ENCODE measurements at regions not wholly inside any gene's neighbourhood (a gene's known extent, or its start where the extent isn't known, plus 50 kb on each side); places are given as distances from the start of the nearest gene placed in this dataset.

DNA sequence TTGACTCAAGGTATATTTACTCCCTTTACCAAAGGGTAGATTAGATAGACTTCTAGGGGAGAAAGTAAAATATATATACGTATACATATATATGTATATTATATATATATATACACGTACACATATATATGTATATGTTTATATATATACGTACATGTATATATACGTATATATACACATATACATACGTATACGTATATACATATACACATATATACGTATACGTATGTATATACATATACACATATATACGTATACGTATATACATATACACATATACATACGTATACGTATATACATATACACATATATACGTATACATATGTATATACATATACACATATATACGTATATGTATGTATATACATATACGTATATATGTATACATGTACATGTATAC, 430.5 kb upstream of the ANO3 start:
- DNase-seq = no peak

DNA sequence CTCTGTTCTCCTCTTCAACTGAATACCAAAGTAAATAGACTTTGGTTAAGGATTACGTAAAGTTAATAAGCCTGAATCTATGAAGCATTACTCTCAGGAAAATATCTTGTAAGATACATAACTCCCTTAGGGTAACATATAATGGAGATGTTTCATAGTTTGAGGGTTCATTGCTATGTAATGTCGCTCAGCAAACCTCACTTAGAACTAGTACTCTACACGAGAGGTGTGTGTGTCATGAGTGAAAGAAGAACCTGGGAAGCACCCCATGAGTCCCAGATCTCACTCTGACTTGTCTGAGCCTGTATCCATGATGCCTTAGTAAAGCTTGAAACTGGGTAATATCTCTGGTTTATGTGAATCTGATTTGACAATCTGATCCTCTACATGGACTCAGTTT, 429.5 kb upstream of the ANO3 start:
- no peak for DNase-seq

DNA sequence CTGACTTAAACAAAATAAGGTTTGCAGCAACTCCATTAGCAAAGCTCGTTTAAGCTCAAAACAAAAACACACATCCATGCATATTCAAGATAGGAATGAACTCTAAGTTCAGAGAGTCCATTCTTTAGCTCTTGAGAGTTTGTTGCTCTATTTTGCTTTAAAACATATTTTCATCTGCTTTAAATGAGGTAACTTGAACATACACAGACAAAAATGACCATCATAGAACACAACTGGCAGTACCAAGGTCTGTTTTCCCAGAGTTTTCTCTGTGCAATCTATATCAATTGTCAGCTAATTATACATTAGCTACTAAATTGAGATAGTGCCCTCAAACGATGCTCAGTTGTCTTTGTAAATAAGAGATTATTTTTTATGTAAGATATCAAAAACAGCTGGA, 423.2 kb upstream of the ANO3 start:
- no peak for DNase-seq

DNA sequence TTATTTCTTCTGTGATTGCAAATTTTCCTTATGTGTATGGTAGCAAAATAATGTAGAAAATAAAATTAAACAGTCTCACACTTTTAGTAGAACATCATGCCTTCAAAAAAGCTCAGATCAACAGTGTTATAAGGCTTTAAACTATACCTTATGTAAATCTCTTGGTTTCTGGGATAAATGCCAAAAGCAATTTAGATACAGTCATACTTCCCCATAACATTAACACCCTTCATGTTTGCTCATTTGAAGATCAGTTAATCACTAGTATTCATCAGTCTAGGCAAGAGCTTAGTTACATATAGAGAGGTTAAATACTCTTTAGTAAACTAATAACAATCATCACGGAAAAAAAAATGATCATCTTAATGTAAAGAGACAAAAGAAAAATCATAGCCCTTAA, 421.8 kb upstream of the ANO3 start:
- DNase-seq = no peak

DNA sequence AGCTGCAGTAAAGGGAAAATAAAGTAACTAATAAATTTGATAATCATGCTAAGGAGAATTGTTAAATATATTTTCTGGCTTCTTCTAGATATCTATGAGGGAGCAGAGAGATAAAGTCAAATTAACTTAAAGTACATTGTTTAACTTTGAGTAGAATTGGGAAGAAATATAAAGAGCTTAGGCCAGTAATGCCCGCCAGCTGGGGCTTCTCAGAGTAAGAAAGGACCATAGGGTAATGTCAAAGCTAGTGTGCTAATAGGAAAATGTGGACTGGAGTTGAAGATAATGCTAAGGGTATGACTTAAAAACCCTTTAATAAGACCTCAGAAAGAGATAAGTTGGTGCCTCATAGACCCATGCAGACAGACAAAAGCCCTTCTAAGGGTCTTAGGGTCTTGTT, 411.6 kb upstream of the ANO3 start:
- no peak for DNase-seq

DNA sequence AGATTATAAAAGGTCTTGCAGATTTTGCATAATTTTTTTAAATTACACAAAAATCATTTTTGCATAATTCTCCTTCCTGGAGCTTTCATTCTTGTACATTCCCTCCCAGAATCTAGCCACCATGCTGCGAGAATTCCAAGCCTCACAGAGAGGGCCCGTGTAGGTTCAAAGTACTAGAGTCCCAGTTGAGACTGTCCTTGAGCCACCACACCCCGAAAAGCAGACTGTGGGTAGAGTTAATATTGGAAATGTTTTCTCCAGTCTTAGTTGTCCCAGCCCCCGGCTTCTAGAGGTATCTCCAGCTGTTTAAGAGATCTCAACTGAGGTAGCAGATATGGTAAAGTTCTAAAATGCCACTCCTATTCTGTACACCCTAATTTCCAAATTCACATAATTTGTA, 407.3 kb upstream of the ANO3 start:
- no peak for DNase-seq

DNA sequence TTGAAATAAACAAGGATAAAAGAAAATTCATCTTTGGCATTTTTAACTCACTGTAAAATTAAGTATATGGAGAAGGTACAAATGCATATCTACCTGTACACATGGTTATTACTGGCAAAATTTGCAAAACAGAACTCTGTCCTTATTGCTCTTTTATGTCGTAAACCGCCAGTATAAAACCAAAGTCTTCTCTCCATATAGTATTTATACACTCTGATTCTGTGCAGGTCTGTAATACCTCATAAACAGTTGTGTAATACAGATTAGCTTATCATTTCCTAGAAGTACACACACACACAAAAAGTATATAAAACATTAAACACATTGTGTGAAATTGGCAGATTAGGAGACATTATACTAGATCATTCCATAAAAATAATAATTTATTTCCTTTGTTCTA, 406.6 kb upstream of the ANO3 start:
- DNase-seq = no peak

DNA sequence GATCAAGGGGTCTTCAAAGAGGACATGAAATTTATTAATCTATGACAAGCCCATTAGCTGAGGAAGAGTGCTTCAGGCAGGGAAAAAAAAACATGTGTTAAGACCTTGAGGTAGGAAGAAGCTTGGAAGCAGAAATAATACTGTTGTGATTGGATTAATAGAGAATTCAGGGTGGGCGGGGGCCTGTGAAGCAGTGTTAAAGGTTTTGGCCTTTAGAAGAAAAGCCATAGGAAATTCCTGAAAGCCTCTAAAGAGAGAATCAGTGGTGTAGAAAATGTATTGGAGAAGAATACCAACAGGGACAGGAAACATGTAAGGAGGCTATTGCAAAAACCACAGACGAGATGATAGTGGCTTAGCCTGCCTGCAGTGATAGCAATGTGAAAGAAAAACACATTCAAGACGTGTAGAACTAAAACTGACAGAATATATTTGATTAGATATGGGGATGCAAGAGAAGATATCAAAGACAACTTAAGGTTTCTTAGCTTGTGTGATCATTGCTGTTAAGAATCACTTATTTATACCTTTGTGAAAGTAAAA, 404.4 kb upstream of the ANO3 start:
- DNase-seq = no peak

DNA sequence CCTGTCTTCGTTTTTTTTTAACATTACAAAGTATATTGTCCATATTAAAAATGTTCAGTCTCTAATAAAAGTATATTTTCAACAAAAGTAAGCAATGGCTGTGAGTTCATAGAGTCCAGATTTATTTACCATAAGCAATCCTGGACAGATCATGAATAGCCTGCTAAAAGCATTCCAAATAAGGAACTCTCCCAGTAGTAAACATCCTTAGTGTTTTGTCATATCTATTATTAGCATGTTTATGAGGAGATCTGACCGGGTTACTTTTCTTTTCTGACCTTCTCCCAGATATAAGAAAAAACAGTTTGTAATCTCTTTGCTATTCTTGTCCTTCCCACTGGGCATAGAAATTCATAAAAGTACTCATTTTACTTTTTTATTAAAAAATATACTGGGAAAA, 403.9 kb upstream of the ANO3 start:
- no peak for DNase-seq

DNA sequence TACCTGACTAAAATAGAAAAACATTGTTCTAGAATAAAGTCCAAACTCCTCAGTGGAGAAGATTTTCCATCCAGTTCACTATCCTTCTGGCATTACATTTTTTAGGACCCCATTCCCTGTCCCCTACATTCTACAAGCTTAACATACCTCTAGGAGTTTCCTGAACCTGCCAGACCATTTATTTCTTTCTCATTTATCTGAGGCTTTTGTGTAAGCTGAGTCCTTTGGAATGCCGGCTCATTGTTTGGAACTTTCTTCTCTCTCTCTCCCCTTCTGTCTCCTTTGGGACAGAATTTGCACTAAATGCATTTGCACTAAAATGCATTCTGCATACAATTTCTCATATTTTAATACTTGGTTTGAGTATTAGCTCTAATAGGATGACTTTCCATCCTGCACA, 393.0 kb upstream of the ANO3 start:
- no peak for DNase-seq

DNA sequence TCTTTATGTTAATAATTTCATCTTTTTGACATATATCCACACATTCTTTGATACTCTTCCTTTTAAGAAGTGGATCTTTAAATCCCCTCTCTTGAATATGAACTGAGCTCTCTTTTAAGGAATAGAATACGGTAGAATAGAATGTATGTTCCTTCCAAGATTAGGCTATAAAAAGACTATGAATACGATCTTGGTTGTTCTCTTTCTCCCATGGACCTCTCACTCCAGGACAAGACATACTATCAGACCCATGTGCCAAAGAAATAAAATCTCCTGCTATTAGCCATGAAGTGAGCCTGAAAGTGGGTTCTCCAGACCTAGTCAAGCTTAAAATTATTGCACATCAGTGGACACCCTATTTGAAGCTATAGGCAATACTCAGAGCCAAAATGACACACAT, 392.2 kb upstream of the ANO3 start:
- DNase-seq = no peak

DNA sequence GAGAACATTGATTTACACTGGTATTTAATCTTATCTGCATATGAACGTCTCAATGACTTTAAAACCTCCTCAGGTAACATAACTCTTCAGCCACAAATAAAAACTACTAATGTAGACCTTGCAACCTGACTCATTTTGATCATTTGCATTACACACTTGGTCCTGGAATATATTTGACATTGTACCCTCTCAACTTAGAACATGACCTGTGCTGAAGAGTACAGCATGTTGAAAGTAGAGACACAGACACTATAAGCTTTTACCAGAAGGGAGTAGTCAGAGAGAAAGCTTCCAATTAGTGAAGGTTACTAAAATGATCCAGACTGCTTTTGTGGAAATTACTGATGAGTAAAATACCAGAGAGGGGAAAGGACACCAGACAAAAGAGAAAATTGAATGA, 390.6 kb upstream of the ANO3 start:
- no peak for DNase-seq

DNA sequence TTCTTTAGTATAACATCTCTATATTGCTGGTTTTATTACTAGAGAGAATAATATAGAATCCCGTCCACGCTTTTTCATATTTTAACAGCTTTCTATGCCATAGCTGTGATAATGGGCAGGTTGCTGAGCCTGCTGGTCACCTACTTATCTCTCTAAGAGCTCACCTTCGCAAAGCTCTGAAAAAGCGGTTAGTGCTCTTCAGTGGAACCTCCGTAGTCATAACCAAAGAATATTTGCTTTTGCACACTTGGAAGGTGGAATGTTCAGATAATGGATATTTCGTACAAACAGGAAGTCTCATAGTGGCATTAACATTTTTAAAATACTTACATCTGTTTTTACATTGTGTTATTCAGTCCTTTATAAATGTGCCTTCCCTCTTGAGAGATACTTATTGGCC, 388.9 kb upstream of the ANO3 start:
- no peak for DNase-seq

DNA sequence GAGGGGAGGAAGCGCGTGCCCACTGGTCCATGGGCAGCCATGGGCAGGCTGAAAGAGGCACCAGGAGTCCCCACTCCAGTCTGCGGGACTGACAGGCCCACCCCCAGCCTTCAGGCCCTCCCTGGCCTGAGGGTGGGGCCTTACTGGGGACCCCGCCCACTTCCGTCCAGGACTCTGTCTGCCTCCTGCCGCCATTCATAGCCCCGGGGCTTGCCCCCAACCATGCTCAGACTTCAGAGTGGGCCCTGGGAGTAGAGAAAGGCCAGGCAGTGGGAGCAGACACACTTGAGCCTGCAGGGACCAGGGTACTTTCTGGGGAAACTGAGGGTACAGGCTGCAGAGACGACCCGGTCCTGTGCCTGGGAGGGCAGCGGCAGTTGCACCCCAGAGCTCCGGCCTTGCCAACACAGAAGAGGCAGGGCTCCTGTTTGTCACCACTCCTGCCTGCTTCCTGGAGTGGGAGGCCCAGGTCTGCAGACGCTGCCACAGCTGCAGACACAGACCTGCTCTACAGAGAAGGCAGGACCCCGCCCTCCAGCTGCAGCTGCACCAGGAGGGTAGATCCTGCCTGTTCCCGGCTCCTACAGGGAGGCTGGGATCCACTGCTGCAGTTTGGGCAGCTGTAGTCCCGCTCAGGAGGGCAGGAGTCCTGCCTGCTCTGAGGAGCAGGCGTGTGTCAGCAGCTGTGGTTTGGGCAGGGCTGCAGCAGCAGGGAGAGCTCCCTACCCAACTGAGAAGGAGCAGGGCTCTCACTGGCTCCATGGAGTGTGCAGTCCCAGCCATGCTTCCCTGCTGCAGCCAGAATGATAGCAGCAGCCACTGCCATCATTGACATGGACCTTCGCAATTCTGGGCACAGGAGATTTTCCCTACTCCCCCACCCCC, 387.9 kb upstream of the ANO3 start:
- DNase-seq = no peak

DNA sequence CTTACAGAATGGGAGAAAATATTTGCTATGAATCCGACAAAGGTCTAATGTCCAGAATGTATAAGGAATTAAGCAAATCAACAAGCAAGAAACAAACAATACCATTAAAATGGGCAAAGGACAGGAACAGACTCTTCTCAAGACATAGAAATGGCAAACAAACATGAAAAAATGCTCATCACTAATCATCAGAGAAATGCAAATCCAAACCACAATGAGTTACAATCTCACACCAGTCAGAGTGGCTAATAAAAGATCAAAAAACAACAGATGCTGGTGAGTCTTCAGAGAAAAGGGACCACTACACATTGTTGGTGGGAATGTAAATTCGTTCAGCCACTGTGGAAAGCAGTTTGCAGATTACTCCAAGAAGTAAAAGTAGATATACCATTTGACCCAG, 382.0 kb upstream of the ANO3 start:
- DNase-seq = no peak

DNA sequence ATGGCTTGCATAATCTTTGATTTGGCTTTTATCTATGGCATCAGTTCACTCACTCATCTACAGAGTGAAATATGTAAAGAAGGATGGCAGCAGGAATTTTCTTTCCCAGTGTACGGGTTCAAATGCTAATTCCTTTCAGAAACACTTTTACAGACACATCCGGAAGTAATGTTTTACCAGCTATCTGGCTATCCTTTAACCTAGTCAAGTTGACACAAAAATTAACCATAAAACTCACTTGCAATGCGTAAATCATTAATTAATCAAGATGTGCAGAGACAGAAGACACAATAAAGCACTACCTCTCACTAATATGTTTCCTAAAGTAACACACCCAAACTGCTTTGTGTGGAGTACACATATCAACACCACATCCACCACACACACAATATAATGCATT, 378.9 kb upstream of the ANO3 start:
- DNase-seq = no peak

DNA sequence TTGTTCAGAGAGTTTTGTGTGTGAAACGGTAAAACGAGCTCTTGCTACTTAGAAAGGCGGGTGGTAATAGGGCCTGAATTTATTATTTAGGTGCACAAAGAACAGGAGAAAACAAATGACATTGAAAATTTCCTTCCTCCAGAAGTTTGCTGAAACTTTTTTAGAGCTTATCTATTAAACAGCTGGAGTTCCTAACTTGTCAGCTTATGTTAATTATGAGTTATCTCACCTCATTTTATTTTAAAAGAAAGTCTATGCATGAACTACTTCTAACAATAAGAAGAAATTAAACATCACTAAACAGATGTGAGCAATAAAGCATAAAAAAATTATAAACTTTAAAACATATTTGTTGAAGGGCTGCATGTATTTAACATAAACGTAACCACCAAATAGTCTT, 373.9 kb upstream of the ANO3 start:
- DNase-seq = no peak

DNA sequence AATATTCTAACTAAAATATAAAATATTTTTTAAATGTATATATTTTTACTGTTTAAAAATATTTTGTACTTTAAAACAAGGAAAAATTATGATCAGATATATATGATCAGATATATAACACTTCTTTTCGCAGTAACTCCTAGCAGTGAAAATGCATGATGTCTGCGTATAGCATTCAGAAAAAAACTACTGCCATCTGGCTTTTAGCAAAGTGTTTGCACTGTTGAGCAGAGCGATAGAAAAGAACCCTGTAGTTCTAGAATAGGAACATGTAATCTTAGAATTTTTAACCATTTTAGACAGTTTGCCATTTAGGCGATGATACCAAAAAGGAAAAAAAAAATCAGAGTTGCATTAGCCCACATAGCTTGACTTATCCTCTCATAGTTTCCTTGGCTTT, 370.4 kb upstream of the ANO3 start:
- DNase-seq = no peak

DNA sequence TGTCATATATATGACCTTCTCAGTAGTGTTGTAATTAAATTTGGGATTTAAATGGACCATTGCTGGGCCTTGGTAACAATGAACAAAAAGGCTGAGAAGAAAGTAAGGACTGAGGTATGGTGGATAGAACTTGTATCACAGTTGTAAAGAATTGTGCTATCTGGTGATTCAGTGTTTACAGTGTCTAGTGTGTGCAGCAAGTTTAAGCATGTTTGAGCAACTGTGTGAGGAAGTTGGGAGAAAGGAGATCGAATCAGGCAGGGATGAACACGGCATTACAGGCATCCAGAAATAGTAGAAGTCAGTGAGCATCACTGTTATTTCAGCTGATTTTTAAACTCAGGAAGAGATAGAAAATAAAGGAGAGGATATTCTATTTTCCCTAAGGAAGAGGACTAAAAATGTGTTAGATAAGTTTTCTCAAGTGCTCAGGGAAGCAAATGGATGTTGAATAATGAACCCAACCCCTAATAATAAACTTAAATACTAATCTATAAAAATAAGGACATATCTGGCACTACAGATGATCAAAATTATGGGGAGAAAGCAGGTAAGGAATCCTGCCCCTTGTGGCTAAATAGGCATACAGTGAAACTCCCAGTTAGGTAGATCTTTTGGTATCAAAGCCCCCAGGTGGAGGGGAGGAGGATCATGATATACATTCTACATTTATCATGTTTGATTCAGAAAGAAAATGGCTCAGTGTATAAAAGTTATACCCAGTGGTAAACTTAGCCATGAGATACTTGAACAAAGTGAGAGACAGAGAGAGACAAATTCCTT, 361.0 kb upstream of the ANO3 start:
- no peak for DNase-seq

DNA sequence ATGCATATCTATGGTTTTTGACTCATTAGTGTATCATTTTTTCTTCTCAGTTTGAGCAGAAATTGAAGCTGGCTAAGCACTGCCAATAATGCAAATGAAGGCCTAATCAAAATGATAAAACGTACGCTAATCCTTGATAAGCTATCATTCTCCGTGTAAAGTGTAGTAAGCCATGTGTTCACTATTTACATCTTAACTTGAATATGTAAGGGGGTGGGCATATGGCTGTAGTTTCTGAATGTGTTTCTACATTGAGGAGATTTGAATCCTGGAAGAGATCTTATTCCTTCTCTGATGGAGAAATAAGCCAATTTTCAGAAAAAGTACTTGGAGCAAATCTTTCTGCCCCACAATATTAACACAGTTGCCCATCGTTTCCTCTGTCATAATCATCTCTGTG, 351.8 kb upstream of the ANO3 start:
- no peak for DNase-seq

DNA sequence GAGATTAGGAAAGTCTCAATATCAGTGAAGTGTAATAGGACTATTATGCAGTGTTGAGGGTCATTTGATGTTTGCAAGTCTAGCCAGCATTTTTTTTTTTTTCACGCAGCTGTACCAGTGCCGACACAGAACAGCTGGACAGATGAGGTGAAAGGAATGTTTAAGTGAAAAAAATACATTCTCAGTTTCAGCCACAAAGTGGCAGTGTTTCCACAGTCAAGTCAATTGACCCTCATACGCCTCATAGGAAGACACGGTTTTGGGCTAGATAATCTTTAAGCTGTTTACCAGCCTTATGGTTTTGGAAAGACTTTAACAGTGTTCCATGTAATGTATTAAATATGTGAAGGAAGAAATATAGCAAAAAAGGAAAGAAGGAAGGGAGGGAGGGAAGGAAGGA, 349.9 kb upstream of the ANO3 start:
- no peak for DNase-seq

DNA sequence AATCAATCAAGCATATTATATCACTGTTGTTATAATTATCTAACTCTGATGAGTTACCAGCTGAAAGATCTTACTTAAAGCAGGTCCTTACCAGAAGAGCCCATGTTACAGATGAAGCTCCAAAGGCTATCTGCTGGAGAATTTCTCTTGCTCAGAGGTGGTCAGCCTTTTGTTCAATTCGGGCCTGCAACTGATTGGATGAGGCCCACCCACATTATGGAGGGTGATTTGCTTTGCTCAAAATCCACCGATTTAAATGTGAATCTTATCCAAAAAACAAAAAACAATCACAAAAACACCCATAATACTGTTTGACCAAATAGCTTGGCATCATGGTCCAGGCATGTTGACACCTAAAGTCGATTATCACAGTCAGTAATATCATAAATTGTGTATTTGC, 348.6 kb upstream of the ANO3 start:
- no peak for DNase-seq

DNA sequence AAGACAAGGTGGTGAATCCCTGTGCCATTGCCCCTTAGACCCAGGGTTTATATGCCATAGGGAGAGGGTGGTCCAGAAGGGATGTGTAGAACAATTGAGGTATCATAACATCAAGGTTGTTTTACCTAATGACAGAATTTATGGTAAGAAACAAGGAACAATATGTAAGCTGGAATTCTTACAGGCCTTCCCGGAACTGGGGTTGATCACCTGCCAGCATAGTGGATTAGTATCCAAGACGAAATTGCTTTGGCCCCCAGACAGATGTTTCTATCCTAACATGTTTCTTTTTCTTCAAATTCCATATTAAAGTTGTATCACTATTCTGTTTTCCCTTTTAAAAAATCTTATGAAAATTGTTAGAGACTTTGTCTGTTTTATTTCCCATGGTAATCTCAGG, 343.8 kb upstream of the ANO3 start:
- DNase-seq = no peak

DNA sequence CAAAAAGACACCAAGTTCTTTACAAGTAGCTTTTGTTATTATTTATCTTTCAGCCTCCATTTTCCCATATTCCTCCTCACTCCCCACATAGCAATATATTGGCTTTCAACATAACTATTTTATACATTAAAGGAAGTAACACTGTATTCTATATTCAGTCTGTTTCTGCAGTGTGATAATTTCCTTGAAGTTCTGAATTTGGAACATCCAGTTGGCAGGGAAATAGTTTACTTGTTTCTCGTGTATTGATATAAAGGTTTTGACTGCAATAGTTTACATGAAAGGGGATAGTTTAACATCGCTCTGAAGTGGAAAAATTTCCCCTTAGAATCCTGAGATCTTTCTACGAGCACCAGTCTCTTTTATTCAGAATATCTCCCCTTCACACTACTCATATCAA, 341.5 kb upstream of the ANO3 start:
- no peak for DNase-seq

Data from islet precursor cell (in vitro differentiated cells).